ENCODE measurements at regions not wholly inside any gene's neighbourhood (a gene's known extent, or its start where the extent isn't known, plus 50 kb on each side); places are given as distances from the start of the nearest gene placed in this dataset.
"Not testable (repeated sequence)": the region's sequence is repeated elsewhere in the genome, so short reads cannot be mapped to it uniquely, and the experiment has no call there.

DNA sequence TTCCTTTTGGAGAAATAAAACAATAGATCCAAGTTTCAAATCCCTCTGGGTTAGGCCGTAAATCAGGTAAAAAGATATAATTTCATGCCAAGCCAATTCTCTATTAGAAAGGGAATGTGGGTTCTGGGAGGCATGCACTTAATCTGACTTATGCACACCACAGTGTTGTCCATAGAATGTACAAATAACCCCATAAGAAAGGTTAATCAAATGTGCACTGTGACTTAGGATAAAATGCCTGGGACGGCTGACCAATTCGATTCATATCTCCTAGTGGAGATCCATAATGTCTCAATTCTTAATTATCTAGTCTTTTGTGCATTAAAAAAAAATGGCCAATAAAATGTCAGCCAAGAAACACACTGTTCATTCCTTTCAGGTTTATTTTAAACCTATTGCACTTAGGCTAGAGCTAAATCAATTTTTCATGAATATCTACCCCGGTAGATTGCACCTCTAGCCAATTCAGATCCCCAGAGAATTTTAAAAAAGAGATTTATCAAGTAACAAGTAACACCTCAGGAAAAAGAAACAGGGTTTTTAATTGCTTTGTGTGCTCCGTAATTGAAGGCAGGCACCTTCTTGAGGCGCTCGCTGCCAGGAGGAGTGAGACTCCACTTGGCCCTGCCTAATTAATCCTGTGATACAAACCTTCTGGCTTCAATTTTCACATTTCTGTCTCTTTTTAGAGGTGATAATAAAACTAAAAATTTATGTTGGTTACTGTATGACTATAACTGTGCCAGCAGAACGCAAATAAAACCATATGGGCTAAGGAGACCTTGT, 265.1 kb downstream of the ETV1 start:
- ChIA-PET POLR2A (no interaction called here), CTCF (no interaction called here)
- H3K36me3 Mint-ChIP-seq = peaks cover 0 to 3% (median 2%) of the 10 kb centered on the region in 3 donors
- no peak overlapping the region for H3K27ac ChIP-seq (ENCODE audit: low read depth, low read length)
- H3K36me3 ChIP-seq (ENCODE audit: insufficient read depth, low read length) = no peaks in the 10 kb centered on the region
- H3K9me3 ChIP-seq (ENCODE audit: low read length) = no peaks in the 10 kb centered on the region
- H3K4me1 Mint-ChIP-seq = no peaks in the 10 kb centered on the region
- H3K4me1 ChIP-seq (ENCODE audit: insufficient read depth, low read length) = no peaks in the 10 kb centered on the region
- no peaks in the 10 kb centered on the region for H3K27me3 Mint-ChIP-seq
- no peak overlapping the region for H3K4me3 Mint-ChIP-seq
- no peak for DNase-seq
- H3K9me3 Mint-ChIP-seq = peaks cover 0 to 3% (median 0%) of the 10 kb centered on the region in 5 donors
- H3K4me3 ChIP-seq (ENCODE audit: low read length) = no peak overlapping the region
- H3K27ac Mint-ChIP-seq = no peak overlapping the region
- H3K27me3 ChIP-seq (ENCODE audit: insufficient read depth, low read length, poor library complexity, severe bottlenecking) = no peaks in the 10 kb centered on the region

DNA sequence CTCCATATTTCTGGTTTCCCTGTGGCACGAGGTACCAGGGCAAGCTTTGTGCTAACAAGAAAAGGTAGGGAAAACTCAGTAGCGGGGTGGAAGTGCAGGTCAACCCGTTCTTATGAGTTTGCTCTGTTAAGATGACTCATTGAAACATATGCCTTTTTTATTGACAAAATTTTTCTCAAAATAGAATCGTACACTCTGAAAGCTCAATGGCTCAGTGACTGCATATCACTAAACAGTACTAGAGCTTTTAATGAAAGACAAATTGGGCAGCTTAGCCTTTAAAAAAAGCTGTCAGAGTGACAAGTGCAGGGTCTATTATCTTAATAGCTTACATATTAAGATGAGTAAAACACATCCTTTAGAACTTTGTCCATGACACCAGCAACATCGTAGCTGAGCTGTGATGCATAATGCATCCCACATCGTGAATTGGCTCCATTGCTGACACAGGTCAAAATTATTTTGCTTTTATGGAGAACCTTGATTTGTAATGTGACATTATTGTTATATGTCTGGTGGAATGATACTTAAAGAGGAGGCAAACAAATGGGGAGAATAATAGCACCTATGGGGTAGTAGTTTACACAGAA, 264.4 kb downstream of the ETV1 start:
- Histone ChIP-seq H3K27me3 (ENCODE audit: insufficient read depth, low read length, poor library complexity, severe bottlenecking) (no peaks in the 10 kb centered on the region), H3K27ac (ENCODE audit: low read depth, low read length) (no peak overlapping the region), H3K36me3 (ENCODE audit: insufficient read depth, low read length) (no peaks in the 10 kb centered on the region), H3K9me3 (ENCODE audit: low read length) (no peaks in the 10 kb centered on the region), H3K4me1 (ENCODE audit: insufficient read depth, low read length) (no peaks in the 10 kb centered on the region), H3K4me3 (ENCODE audit: low read length) (no peak overlapping the region)
- Mint-ChIP-seq H3K9me3 (peaks cover 0 to 3% (median 0%) of the 10 kb centered on the region in 5 donors), H3K4me3 (no peak overlapping the region), H3K36me3 (peaks cover 0 to 3% (median 2%) of the 10 kb centered on the region in 3 donors), H3K27ac (no peak overlapping the region), H3K27me3 (no peaks in the 10 kb centered on the region), H3K4me1 (no peaks in the 10 kb centered on the region)
- no peak for DNase-seq
- ChIA-PET POLR2A (no interaction called here), CTCF (no interaction called here)

DNA sequence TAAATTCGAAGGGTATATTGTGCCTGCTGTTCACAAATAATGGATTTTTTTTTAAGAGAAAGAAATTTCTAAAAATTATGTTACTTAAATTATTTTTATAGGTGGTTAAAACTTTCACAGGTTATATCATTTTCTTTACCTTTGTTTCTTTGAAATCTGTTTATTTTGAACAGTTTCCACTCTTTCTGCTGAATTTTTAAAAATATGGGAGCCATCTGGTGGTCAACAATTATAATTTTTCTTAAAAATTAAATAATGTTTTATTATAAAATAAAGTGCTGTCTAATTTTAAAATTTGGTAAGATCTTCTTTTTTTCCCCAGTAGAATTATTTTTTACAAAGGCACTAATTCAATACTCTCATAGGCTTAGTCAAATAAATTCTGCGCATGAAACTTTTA, 263.9 kb downstream of the ETV1 start:
- no peaks in the 10 kb centered on the region for H3K36me3 ChIP-seq (ENCODE audit: insufficient read depth, low read length)
- H3K27me3 Mint-ChIP-seq = no peaks in the 10 kb centered on the region
- H3K4me3 ChIP-seq (ENCODE audit: low read length) = no peak overlapping the region
- CTCF ChIA-PET = no interaction called here
- peaks cover 0 to 3% (median 2%) of the 10 kb centered on the region in 3 donors for H3K36me3 Mint-ChIP-seq
- no peaks in the 10 kb centered on the region for H3K4me1 Mint-ChIP-seq
- H3K27ac ChIP-seq (ENCODE audit: low read depth, low read length) = no peak overlapping the region
- POLR2A ChIA-PET = no interaction called here
- H3K27me3 ChIP-seq (ENCODE audit: insufficient read depth, low read length, poor library complexity, severe bottlenecking) = no peaks in the 10 kb centered on the region
- H3K9me3 ChIP-seq (ENCODE audit: low read length) = no peaks in the 10 kb centered on the region
- no peak for DNase-seq
- H3K4me3 Mint-ChIP-seq = no peak overlapping the region
- no peaks in the 10 kb centered on the region for H3K4me1 ChIP-seq (ENCODE audit: insufficient read depth, low read length)
- H3K27ac Mint-ChIP-seq = no peak overlapping the region
- peaks cover 0 to 3% (median 0%) of the 10 kb centered on the region in 5 donors for H3K9me3 Mint-ChIP-seq

DNA sequence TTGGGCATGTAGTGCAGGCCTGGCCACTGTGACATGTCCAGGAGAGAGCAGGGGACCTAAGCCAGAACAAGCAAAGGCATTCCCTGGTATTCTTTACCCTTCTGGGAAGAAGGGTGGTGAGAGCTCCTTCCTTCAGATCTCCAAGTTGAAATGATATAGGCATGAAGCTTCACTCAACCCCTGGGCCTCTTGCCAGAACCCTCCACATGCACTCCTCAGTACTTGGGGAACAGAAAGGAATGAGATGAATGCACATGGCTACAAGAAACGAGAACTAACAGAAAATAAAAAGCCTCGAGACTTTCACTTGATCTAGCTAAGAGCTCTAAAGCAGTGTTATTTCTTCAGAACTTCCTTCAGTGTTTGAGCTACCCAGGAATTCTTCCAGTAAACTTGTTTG, 262.2 kb downstream of the ETV1 start:
- POLR2A ChIA-PET = no interaction called here
- Mint-ChIP-seq H3K4me3 (no peak overlapping the region), H3K27ac (no peak overlapping the region), H3K4me1 (no peaks in the 10 kb centered on the region), H3K27me3 (no peaks in the 10 kb centered on the region), H3K36me3 (peaks cover 0 to 3% (median 2%) of the 10 kb centered on the region in 3 donors), H3K9me3 (peaks cover 0 to 3% (median 0%) of the 10 kb centered on the region in 5 donors)
- Histone ChIP-seq H3K36me3 (ENCODE audit: insufficient read depth, low read length) (no peaks in the 10 kb centered on the region), H3K4me1 (ENCODE audit: insufficient read depth, low read length) (no peaks in the 10 kb centered on the region), H3K27ac (ENCODE audit: low read depth, low read length) (no peak overlapping the region), H3K4me3 (ENCODE audit: low read length) (no peak overlapping the region), H3K9me3 (ENCODE audit: low read length) (no peaks in the 10 kb centered on the region), H3K27me3 (ENCODE audit: insufficient read depth, low read length, poor library complexity, severe bottlenecking) (no peaks in the 10 kb centered on the region)
- CTCF ChIA-PET = interaction anchor here (1.5 kb wide), 1 partner anchor 18 kb away, joined by 4 read pairs; no protein-coding TSS in a partner anchor
- DNase-seq = no peak

DNA sequence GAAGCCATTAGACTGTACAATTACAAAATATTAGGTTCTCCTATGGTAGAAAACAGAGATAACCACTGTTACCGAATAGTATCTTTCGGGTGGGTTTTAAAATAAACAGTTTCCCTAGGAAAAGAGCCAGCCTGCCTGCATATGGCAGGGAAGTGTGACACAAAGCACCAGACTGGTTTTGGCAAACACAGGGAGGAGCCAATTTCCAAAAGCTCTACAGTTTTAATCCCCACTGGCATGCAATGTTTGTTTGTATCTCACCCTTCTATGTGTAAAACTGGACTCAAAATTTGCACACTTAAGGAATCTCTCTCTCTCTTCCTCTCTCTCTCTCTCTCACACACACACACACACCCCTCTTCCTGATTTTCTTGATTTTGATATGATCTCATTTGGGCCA, 261.7 kb downstream of the ETV1 start:
- Mint-ChIP-seq H3K27ac (no peak overlapping the region), H3K36me3 (peaks cover 0 to 3% (median 2%) of the 10 kb centered on the region in 3 donors), H3K4me1 (no peaks in the 10 kb centered on the region), H3K27me3 (no peaks in the 10 kb centered on the region), H3K4me3 (no peak overlapping the region), H3K9me3 (peaks cover 0 to 3% (median 0%) of the 10 kb centered on the region in 5 donors)
- H3K4me1 ChIP-seq (ENCODE audit: insufficient read depth, low read length) = no peaks in the 10 kb centered on the region
- H3K27me3 ChIP-seq (ENCODE audit: insufficient read depth, low read length, poor library complexity, severe bottlenecking) = no peaks in the 10 kb centered on the region
- ChIA-PET CTCF (interaction anchor here (1.5 kb wide), 1 partner anchor 17 kb away, joined by 4 read pairs; no protein-coding TSS in a partner anchor), POLR2A (no interaction called here)
- no peak overlapping the region for H3K4me3 ChIP-seq (ENCODE audit: low read length)
- no peak overlapping the region for H3K27ac ChIP-seq (ENCODE audit: low read depth, low read length)
- H3K9me3 ChIP-seq (ENCODE audit: low read length) = no peaks in the 10 kb centered on the region
- H3K36me3 ChIP-seq (ENCODE audit: insufficient read depth, low read length) = no peaks in the 10 kb centered on the region
- no peak for DNase-seq

DNA sequence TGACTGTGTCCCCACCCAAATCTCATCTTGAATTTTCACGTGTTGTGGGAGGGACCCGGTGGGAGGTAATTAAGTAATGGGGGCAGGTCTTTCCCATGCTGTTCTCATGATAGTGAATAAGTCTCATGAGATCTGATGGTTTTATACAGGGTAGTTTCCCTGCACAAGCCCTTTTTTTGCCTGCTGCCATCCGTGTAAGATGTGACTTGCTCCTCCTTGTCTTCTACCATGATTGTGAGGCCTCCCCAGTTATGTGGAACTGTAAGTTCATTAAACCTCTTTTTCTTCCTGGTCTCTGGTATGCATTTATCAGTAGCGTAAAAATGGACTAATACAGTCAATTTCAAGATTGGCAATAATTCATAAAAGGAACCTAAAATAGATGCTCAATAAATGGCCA, 261.0 kb downstream of the ETV1 start:
- CTCF ChIA-PET = interaction anchor here (1.5 kb wide), 1 partner anchor 16 kb away, joined by 4 read pairs; no protein-coding TSS in a partner anchor
- H3K27ac Mint-ChIP-seq; H3K4me1 ChIP-seq (ENCODE audit: insufficient read depth, low read length); H3K9me3 ChIP-seq (ENCODE audit: low read length); DNase-seq; POLR2A ChIA-PET; H3K27ac ChIP-seq (ENCODE audit: low read depth, low read length); H3K4me1 Mint-ChIP-seq; H3K27me3 ChIP-seq (ENCODE audit: insufficient read depth, low read length, poor library complexity, severe bottlenecking); H3K4me3 Mint-ChIP-seq; H3K36me3 Mint-ChIP-seq; H3K9me3 Mint-ChIP-seq; H3K27me3 Mint-ChIP-seq; H3K4me3 ChIP-seq (ENCODE audit: low read length); H3K36me3 ChIP-seq (ENCODE audit: insufficient read depth, low read length): not testable (repeated sequence)

DNA sequence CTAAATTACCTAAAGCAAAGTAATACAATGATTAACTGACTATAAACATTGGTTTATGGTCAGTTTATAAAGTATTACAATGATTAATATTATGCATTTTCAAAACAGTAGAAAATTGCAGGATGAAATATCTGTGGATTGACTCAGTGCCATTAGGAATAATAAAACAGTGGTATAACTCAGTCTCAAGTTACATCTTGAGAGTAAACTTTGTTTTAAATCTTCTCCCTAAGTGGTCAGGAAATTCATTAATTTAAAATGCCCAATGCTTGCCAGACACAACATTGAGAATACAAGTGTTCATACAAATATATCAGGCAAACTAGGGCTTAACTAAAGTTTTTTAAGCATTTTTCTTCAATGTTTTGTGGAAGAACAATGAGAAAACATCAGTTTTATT, 257.8 kb downstream of the ETV1 start:
- no peaks in the 10 kb centered on the region for H3K4me1 Mint-ChIP-seq
- ChIA-PET POLR2A (no interaction called here), CTCF (no interaction called here)
- Histone ChIP-seq H3K36me3 (ENCODE audit: insufficient read depth, low read length) (no peaks in the 10 kb centered on the region), H3K27me3 (ENCODE audit: insufficient read depth, low read length, poor library complexity, severe bottlenecking) (no peaks in the 10 kb centered on the region), H3K4me1 (ENCODE audit: insufficient read depth, low read length) (no peaks in the 10 kb centered on the region), H3K9me3 (ENCODE audit: low read length) (no peaks in the 10 kb centered on the region), H3K27ac (ENCODE audit: low read depth, low read length) (no peak overlapping the region), H3K4me3 (ENCODE audit: low read length) (no peak overlapping the region)
- H3K27me3 Mint-ChIP-seq = no peaks in the 10 kb centered on the region
- peaks cover 0 to 3% (median 0%) of the 10 kb centered on the region in 5 donors for H3K9me3 Mint-ChIP-seq
- peaks cover 0 to 3% (median 2%) of the 10 kb centered on the region in 3 donors for H3K36me3 Mint-ChIP-seq
- H3K27ac Mint-ChIP-seq = no peak overlapping the region
- no peak overlapping the region for H3K4me3 Mint-ChIP-seq
- DNase-seq = no peak

DNA sequence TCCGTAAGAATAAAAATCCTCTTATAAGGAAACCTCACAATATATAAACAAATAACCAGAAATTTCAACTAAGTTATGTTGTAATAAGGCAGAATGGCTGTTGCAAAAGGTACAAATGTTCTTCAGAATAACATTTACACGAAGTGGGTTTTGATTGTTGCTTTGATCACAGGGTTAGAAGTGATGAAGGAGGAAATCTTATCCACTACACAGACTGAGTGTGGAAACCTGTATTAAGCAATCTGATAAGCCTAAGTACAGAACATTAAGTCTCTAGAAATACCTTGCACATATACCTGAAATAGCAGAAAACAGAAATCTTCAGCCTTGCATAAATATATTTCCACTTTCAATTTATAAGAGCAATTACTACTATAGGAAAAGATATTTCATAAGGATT, 251.9 kb downstream of the ETV1 start:
- Mint-ChIP-seq H3K4me1 (no peaks in the 10 kb centered on the region), H3K27me3 (no peaks in the 10 kb centered on the region), H3K36me3 (no peaks in the 10 kb centered on the region), H3K27ac (no peak overlapping the region), H3K4me3 (no peak overlapping the region), H3K9me3 (no peaks in the 10 kb centered on the region)
- H3K27ac ChIP-seq (ENCODE audit: low read depth, low read length) = no peak overlapping the region
- H3K27me3 ChIP-seq (ENCODE audit: insufficient read depth, low read length, poor library complexity, severe bottlenecking) = no peaks in the 10 kb centered on the region
- no peaks in the 10 kb centered on the region for H3K9me3 ChIP-seq (ENCODE audit: low read length)
- no peak overlapping the region for H3K4me3 ChIP-seq (ENCODE audit: low read length)
- DNase-seq = no peak
- POLR2A ChIA-PET = no interaction called here
- H3K36me3 ChIP-seq (ENCODE audit: insufficient read depth, low read length) = no peaks in the 10 kb centered on the region
- H3K4me1 ChIP-seq (ENCODE audit: insufficient read depth, low read length) = no peaks in the 10 kb centered on the region
- CTCF ChIA-PET = no interaction called here

All from CD8-positive, alpha-beta memory T cell (primary cell).